H1 (cell line): ENCODE measurements at regions not wholly inside any gene's neighbourhood (a gene's known extent, or its start where the extent isn't known, plus 50 kb on each side); places are given as distances from the start of the nearest gene placed in this dataset.

ENCODE experiments used
- CTCF ChIA-PET: fragments of 300-600 bp; sonication (Branson Sonifier 250); formaldehyde crosslinking; loops from one replicate; lab custom pipeline; 2021; ENCODE audit not compliant: partially characterized antibody; lab: Charles Lee
- POLR2A ChIA-PET: fragments of 300-600 bp; sonication (Branson Sonifier 250); formaldehyde crosslinking; loops from one replicate; lab custom pipeline; 2021; ENCODE audit warnings: inconsistent platforms; ENCODE audit not compliant: partially characterized antibody; lab: Charles Lee
- DNase-seq, 2 experiments: peaks; one replicate each; pipeline versions ENCODE4 v3.0.0 to v3.0.0-alpha.2; 2010 to 2022; ENCODE audit warnings: low spot score in 2 of 2, low read depth in 1 of 2, mixed read lengths in 1 of 2
- FAIRE-seq: peaks from 2 replicates; lab custom pipeline; 2011; peaks lifted over from hg19 to GRCh38; lab: Jason Lieb, UNC
- H2AFZ ChIP-seq: 2 replicates; pipeline ENCODE4 v1.8.1; 2012; ENCODE audit warnings: low read length, inconsistent platforms
- H2AK5ac ChIP-seq: 2 replicates; pipeline ENCODE4 v1.6.1; 2013; ENCODE audit warnings: low read depth, low read length
- H2BK120ac ChIP-seq: replicated peaks from 2 replicates; pipeline ENCODE3; 2013; ENCODE audit warnings: low read depth, low read length, inconsistent platforms
- H2BK12ac ChIP-seq: 2 replicates; pipeline ENCODE4 v1.6.1; 2013; ENCODE audit warnings: low read depth, low read length
- H2BK15ac ChIP-seq: 2 replicates; pipeline ENCODE4 v1.6.1; 2013; ENCODE audit warnings: low read length
- H2BK20ac ChIP-seq: 2 replicates; pipeline ENCODE4 v1.6.1; 2013; ENCODE audit warnings: low read length
- H2BK5ac ChIP-seq: 2 replicates; pipeline ENCODE4 v1.6.1; 2013; ENCODE audit warnings: low read depth, low read length
- H3K14ac ChIP-seq: 2 replicates; pipeline ENCODE4 v1.6.1; 2013; ENCODE audit warnings: inconsistent platforms; ENCODE audit not compliant: insufficient read length
- H3K18ac ChIP-seq: 2 replicates; pipeline ENCODE4 v1.6.1; 2013; ENCODE audit warnings: low read length; ENCODE audit errors: extremely low read depth
- H3K23ac ChIP-seq: 2 replicates; pipeline ENCODE4 v1.6.1; 2013; ENCODE audit warnings: inconsistent platforms; ENCODE audit not compliant: insufficient read length
- H3K23me2 ChIP-seq: 2 replicates; pipeline ENCODE4 v1.6.1; 2013; ENCODE audit warnings: low read depth, low read length
- H3K27ac ChIP-seq: 2 replicates; pipeline ENCODE4 v1.6.1; 2011; ENCODE audit warnings: low read depth, low read length, inconsistent platforms
- H3K27me3 ChIP-seq, 4 experiments: replicated peaks in 1 of 4; 1 replicate in 1 of 4; 2 replicates in 3 of 4; pipeline versions ENCODE4 v1.6.1 to v1.8.1; 2011 to 2013; ENCODE audit warnings: low read length in 3 of 4, mild to moderate bottlenecking in 3 of 4, inconsistent platforms in 2 of 4, mixed read lengths in 2 of 4, moderate library complexity in 1 of 4; ENCODE audit not compliant: control insufficient read depth in 3 of 4, insufficient read depth in 3 of 4; ENCODE audit errors: extremely low read depth in 1 of 4
- H3K36me3 ChIP-seq, 4 experiments: 2 replicates each; pipeline versions ENCODE4 v1.6.1 to v1.8.1; 2011 to 2013; ENCODE audit warnings: mild to moderate bottlenecking in 4 of 4, low read length in 3 of 4, moderate library complexity in 2 of 4, control low read depth in 1 of 4, inconsistent platforms in 1 of 4; ENCODE audit not compliant: insufficient read depth in 4 of 4, control insufficient read depth in 2 of 4
- H3K4ac ChIP-seq: replicated peaks from 2 replicates; pipeline ENCODE3; 2013; ENCODE audit warnings: low read length, low read depth, mixed read lengths, inconsistent platforms; ENCODE audit not compliant: insufficient read length
- H3K4me1 ChIP-seq, 4 experiments: replicated peaks in 1 of 4; 1 replicate in 1 of 4; 2 replicates in 3 of 4; pipeline versions ENCODE4 v1.6.1 to v1.8.1; 2011 to 2013; ENCODE audit warnings: low read length in 3 of 4, inconsistent platforms in 2 of 4, mixed read lengths in 1 of 4; ENCODE audit not compliant: insufficient read depth in 4 of 4, control insufficient read depth in 3 of 4
- H3K4me2 ChIP-seq, 2 experiments: 2 replicates each; pipeline versions ENCODE4 v1.6.1 to v1.8.1; 2011 to 2013; ENCODE audit warnings: low read depth in 2 of 2, low read length in 2 of 2, control low read depth in 1 of 2, inconsistent platforms in 1 of 2, mild to moderate bottlenecking in 1 of 2; ENCODE audit not compliant: insufficient read depth in 1 of 2
- H3K4me3 ChIP-seq, 4 experiments: fragments of 200-600, 300-600 bp in 1 of 4; sonication (generic), shearing (Covaris generic), sonication (Bioruptor Twin) in 1 of 4; 2 replicates each; pipeline versions ENCODE4 v1.5.1 to v1.8.1; 2011 to 2016; ENCODE audit warnings: low read length in 4 of 4, low read depth in 3 of 4, control low read depth in 2 of 4, inconsistent platforms in 2 of 4, mild to moderate bottlenecking in 2 of 4, mixed read lengths in 1 of 4, moderate library complexity in 1 of 4; ENCODE audit not compliant: insufficient read depth in 2 of 4; ENCODE audit errors: extremely low read depth in 1 of 4
- H3K56ac ChIP-seq: replicated peaks from 2 replicates; pipeline ENCODE3; 2013; ENCODE audit warnings: low read depth, mild to moderate bottlenecking, mixed read lengths, low read length, inconsistent platforms; ENCODE audit not compliant: insufficient read length
- H3K79me1 ChIP-seq: 2 replicates; pipeline ENCODE4 v1.6.1; 2013; ENCODE audit warnings: low read depth, low read length, control low read depth
- H3K79me2 ChIP-seq, 2 experiments: 2 replicates each; pipeline versions ENCODE4 v1.6.1 to v1.8.1; 2012 to 2013; ENCODE audit warnings: low read length in 2 of 2, mild to moderate bottlenecking in 2 of 2, inconsistent platforms in 1 of 2; ENCODE audit not compliant: insufficient read depth in 2 of 2, control insufficient read depth in 1 of 2
- H3K9ac ChIP-seq, 4 experiments: replicated peaks in 1 of 4; 1 replicate in 1 of 4; 2 replicates in 3 of 4; pipeline versions ENCODE4 v1.6.1 to v1.8.1; 2011 to 2013; ENCODE audit warnings: low read depth in 3 of 4, low read length in 3 of 4, control low read depth in 2 of 4, mild to moderate bottlenecking in 2 of 4, moderate library complexity in 2 of 4, inconsistent platforms in 1 of 4; ENCODE audit errors: extremely low read depth in 1 of 4
- H3K9me3 ChIP-seq, 2 experiments: 2 replicates each; pipeline versions ENCODE4 v1.6.1 to v1.8.1; 2012 to 2013; ENCODE audit warnings: mild to moderate bottlenecking in 2 of 2, moderate library complexity in 2 of 2, control low read depth in 1 of 2, inconsistent platforms in 1 of 2, low read depth in 1 of 2, low read length in 1 of 2, mixed read lengths in 1 of 2; ENCODE audit not compliant: insufficient read depth in 2 of 2
- H4K20me1 ChIP-seq, 2 experiments: replicated peaks in 1 of 2; 2 replicates each; pipeline versions ENCODE3 to v1.8.1; 2011 to 2013; ENCODE audit warnings: inconsistent platforms in 2 of 2, low read length in 2 of 2, mild to moderate bottlenecking in 1 of 2; ENCODE audit not compliant: insufficient read depth in 2 of 2, control insufficient read depth in 1 of 2
- H4K5ac ChIP-seq: 2 replicates; pipeline ENCODE4 v1.6.1; 2013; ENCODE audit warnings: low read length, low read depth, mixed read lengths, inconsistent platforms; ENCODE audit not compliant: insufficient read length
- H4K8ac ChIP-seq: 2 replicates; pipeline ENCODE4 v1.8.0; 2013; ENCODE audit warnings: mild to moderate bottlenecking, moderate library complexity, low read length, inconsistent platforms; ENCODE audit not compliant: insufficient read depth; ENCODE audit errors: extremely low read depth
- H4K91ac ChIP-seq: replicated peaks from 2 replicates; pipeline ENCODE3; 2013; ENCODE audit warnings: low read length, mixed read lengths, inconsistent platforms; ENCODE audit not compliant: insufficient read length
- CBX5 ChIP-seq: fragments of 300-800, 300-1000 bp; sonication (generic); IDR thresholded peaks from 2 replicates; pipeline ENCODE4 v1.7.1; 2016; ENCODE audit warnings: antibody characterized with exemption, low read length, low read depth
- CHD2 ChIP-seq: IDR thresholded peaks from 2 replicates; pipeline ENCODE4 v1.6.1; 2012; ENCODE audit warnings: low read length, improper control_type of control experiment
- EZH2 ChIP-seq: fragments of 200-600 bp; sonication (generic); IDR thresholded peaks from 2 replicates; pipeline ENCODE4 v1.7.1; 2012; ENCODE audit warnings: low read depth, mild to moderate bottlenecking, moderate library complexity, low read length, inconsistent platforms; ENCODE audit not compliant: severe bottlenecking
- GTF2F1 ChIP-seq: IDR thresholded peaks from 2 replicates; pipeline ENCODE4 v1.6.1; 2012; ENCODE audit warnings: low read depth, low read length, improper control_type of control experiment, borderline replicate concordance
- HDAC2 ChIP-seq, 2 experiments: fragments of 300-600 bp in 1 of 2; sonication (generic) in 1 of 2; IDR thresholded peaks; 2 replicates each; pipeline ENCODE4 v1.6.1; 2011 to 2012; ENCODE audit warnings: low read depth in 2 of 2, low read length in 2 of 2, mild to moderate bottlenecking in 2 of 2, moderate library complexity in 2 of 2, borderline replicate concordance in 1 of 2, inconsistent platforms in 1 of 2
- JUN ChIP-seq: IDR thresholded peaks from 2 replicates; pipeline ENCODE4 v1.6.1; 2011; ENCODE audit warnings: low read depth, mild to moderate bottlenecking, improper control_type of control experiment, low read length
- KDM1A ChIP-seq: fragments of 200-600, 300-600 bp; sonication (generic); IDR thresholded peaks from 2 replicates; pipeline ENCODE4 v1.7.1; 2016; ENCODE audit warnings: mild to moderate bottlenecking, low read length, borderline replicate concordance
- POU5F1 ChIP-seq: IDR thresholded peaks from 2 replicates; pipeline ENCODE4 v1.6.1; 2011; ENCODE audit warnings: low read depth, mild to moderate bottlenecking, low read length, moderate library complexity
- RBBP5 ChIP-seq: IDR thresholded peaks from 2 replicates; pipeline ENCODE4 v1.7.1; 2012; ENCODE audit warnings: low read depth, mild to moderate bottlenecking, inconsistent platforms, low read length, moderate library complexity, borderline replicate concordance
- RNF2 ChIP-seq: fragments of 200-900, 300-1000 bp; sonication (generic); IDR thresholded peaks from 2 replicates; pipeline ENCODE4 v1.7.1; 2016; ENCODE audit warnings: borderline replicate concordance, low read depth, mild to moderate bottlenecking, antibody characterized with exemption, low read length; ENCODE audit not compliant: poor library complexity, severe bottlenecking; ENCODE audit errors: missing control alignments
- RXRA ChIP-seq: IDR thresholded peaks from 2 replicates; pipeline ENCODE4 v1.6.1; 2011; ENCODE audit warnings: low read depth, mild to moderate bottlenecking, low read length, moderate library complexity; ENCODE audit not compliant: insufficient read depth
- SIX5 ChIP-seq: IDR thresholded peaks from 2 replicates; pipeline ENCODE4 v1.6.1; 2011; ENCODE audit warnings: mild to moderate bottlenecking, low read depth, low read length
- TAF1 ChIP-seq: IDR thresholded peaks from 2 replicates; pipeline ENCODE4 v1.6.1; 2011; ENCODE audit warnings: mild to moderate bottlenecking, low read depth, low read length
- TAF7 ChIP-seq: optimal IDR thresholded peaks from 2 replicates; pipeline ENCODE3; 2011; ENCODE audit warnings: low read depth, mild to moderate bottlenecking, inconsistent platforms, low read length, moderate library complexity, borderline replicate concordance
- TCF12 ChIP-seq: IDR thresholded peaks from 2 replicates; pipeline ENCODE4 v1.6.1; 2011; ENCODE audit warnings: low read depth, mild to moderate bottlenecking, low read length
- WGBS, 2 experiments: shearing (Covaris generic) in 1 of 2; methylation state at CpG; one replicate each; pipeline versions ENCODE4 v1.1.6 to v1.1.7; 2013 to 2015; ENCODE audit warnings: low lambda C conversion rate in 2 of 2, mixed read lengths in 2 of 2, inconsistent platforms in 1 of 2, low coverage in 1 of 2, missing lambda C conversion rate in 1 of 2; ENCODE audit not compliant: insufficient replicate concordance in 2 of 2, insufficient coverage in 1 of 2, insufficient read length in 1 of 2; ENCODE audit errors: extremely low coverage in 1 of 2, missing lambda C conversion rate in 1 of 2; 5-methylcytosine and 5-hydroxymethylcytosine counted together

GRCh38 chr14:62206456-62206855, 444.2 kb downstream of the SNAPC1 start:
- no peak for FAIRE-seq

More at GRCh38 chr14:62206456-62206855, 444.2 kb downstream of the SNAPC1 start:
- H3K23ac ChIP-seq = no peak overlapping the region
- H3K79me1 ChIP-seq = no peaks in the 10 kb centered on the region
- H4K20me1 ChIP-seq = no peaks in the 10 kb centered on the region
- no peak overlapping the region for H3K27ac ChIP-seq
- no peak for DNase-seq
- whole genome bisulfite sequencing, 2 experiments = 68% methylated on average over 3 of the region's 3 CpGs; no CpG with 5 or more reads in 1 of the 2 experiments
- CTCF ChIA-PET = no interaction called here
- H4K5ac ChIP-seq = no peak overlapping the region
- no peak overlapping the region for H2AK5ac ChIP-seq
- no peak overlapping the region for H2BK15ac ChIP-seq
- H3K79me2 ChIP-seq = no peaks in the 10 kb centered on the region
- no peaks in the 10 kb centered on the region for H3K36me3 ChIP-seq
- POLR2A ChIA-PET = no interaction called here
- no peak overlapping the region for H4K8ac ChIP-seq
- no peak overlapping the region for H3K4me2 ChIP-seq
- TF ChIP-seq TAF1 (no peak), HDAC2 (IDR thresholded peaks at IDR 0.05; ENCODE audit: borderline replicate concordance in 1 of 2, low read depth in 2 of 2, low read length in 2 of 2) (no peak), GTF2F1 (no peak), RBBP5 (no peak), SIX5 (no peak), TCF12 (no peak), EZH2 (no peak), JUN (no peak), POU5F1 (no peak), CBX5 (no peak), RXRA (no peak), TAF7 (no peak), KDM1A (no peak), CHD2 (no peak), RNF2 (no peak)
- H3K4ac ChIP-seq = no peak overlapping the region
- H4K91ac ChIP-seq = no peak overlapping the region
- H2BK12ac ChIP-seq = no peak overlapping the region
- no peaks in the 10 kb centered on the region for H3K23me2 ChIP-seq
- H3K9me3 ChIP-seq = peaks cover 7 to 10% of the 10 kb centered on the region in 2 experiments; a peak in 2 of 4 replicates
- H3K18ac ChIP-seq = no peak overlapping the region
- no peak overlapping the region for H2AFZ ChIP-seq
- no peaks in the 10 kb centered on the region for H3K4me1 ChIP-seq
- no peak overlapping the region for H3K56ac ChIP-seq
- H3K27me3 ChIP-seq = no peaks in the 10 kb centered on the region
- H2BK120ac ChIP-seq = no peak overlapping the region
- no peak overlapping the region for H2BK20ac ChIP-seq
- no peak overlapping the region for H3K14ac ChIP-seq
- no peak overlapping the region for H3K9ac ChIP-seq
- H2BK5ac ChIP-seq = no peak overlapping the region
- no peak overlapping the region for H3K4me3 ChIP-seq
